Stimulated activated effector memory CD8-positive, alpha-beta T cell treated with anti-CD3 and anti-CD28 coated beads, Interleukin-12 subunit alpha, Interleukin-12 subunit beta, amount 100 ng/mL, for 72 hours (primary cell): ENCODE measurements at regions not wholly inside any gene's neighbourhood (a gene's known extent, or its start where the extent isn't known, plus 50 kb on each side); places are given as distances from the start of the nearest gene placed in this dataset.
"Not testable (repeated sequence)": the region's sequence is repeated elsewhere in the genome, so short reads cannot be mapped to it uniquely, and the experiment has no call there.

Experiments
- ATAC-seq: fragments of 150-1000 bp; cut with Tn5 transposase; 2 replicates; pipeline ENCODE4 v1.10.0; 2021
- DNase-seq, 2 donors: peaks; one replicate each; pipeline ENCODE4 v3.0.0; 2021 to 2022; ENCODE audit warnings: low spot score in 2 of 2
- H3K27ac Mint-ChIP-seq: one replicate; pipeline ENCODE4 v1.8.0; 2022; ENCODE audit warnings: mild to moderate bottlenecking, mixed read lengths
- H3K36me3 Mint-ChIP-seq: one replicate; pipeline ENCODE4 v1.8.0; 2022; ENCODE audit warnings: mild to moderate bottlenecking, mixed read lengths
- H3K4me1 Mint-ChIP-seq: one replicate; pipeline ENCODE4 v1.8.0; 2022; ENCODE audit warnings: mixed read lengths
- H3K4me3 Mint-ChIP-seq: one replicate; pipeline ENCODE4 v1.8.0; 2022; ENCODE audit warnings: mild to moderate bottlenecking, mixed read lengths
- H3K9me3 Mint-ChIP-seq: one replicate; pipeline ENCODE4 v1.8.0; 2022; ENCODE audit warnings: mixed read lengths

DNA sequence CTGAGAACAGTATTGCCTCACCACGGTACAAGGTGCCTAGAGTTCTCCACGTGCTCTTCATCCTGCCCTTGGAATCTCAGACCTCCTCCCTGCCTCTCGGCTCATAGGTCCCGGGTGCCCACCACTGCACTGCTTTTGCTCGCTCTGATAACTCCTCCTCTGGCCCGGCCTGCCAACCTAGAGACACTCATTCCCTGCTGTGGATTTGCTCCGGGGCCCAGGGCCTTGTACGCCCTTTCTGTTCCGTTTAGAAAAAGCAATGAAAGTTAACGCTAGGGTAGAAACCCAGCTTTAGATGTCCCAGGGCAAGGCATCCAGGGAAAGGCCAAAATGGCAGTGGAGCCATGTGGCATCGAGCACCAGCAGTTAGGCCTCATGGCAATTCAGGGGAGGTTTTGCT is 253.9 kb downstream of the VAPA start:
- no peak overlapping the region for H3K4me3 Mint-ChIP-seq
- DNase-seq (no peak), ATAC-seq (no peak)
- H3K9me3 Mint-ChIP-seq, result no peaks in the 10 kb centered on the region
- no peaks in the 10 kb centered on the region for H3K4me1 Mint-ChIP-seq
- H3K27ac Mint-ChIP-seq, result no peak overlapping the region
- no peaks in the 10 kb centered on the region for H3K36me3 Mint-ChIP-seq

DNA sequence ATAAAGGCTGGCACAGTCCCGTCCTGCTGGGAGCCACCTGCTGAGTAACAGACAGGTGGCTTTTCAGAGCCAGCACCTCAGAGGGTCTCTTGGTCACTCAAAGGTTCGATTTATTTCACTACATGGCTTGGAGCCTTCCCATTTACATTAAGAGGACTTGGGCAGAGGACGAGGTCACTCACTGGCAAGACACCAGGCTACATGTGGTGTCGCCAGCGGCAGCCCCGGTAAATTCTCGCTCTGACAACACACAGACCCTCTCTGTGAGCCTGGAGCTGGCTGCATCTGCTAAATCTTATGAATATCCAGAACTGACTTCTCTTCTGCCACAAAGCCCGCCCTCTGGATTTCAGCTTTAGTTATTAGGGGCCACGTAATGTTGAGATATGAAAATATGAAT is 254.7 kb downstream of the VAPA start:
- DNase-seq (no peak), ATAC-seq (no peak)
- H3K27ac Mint-ChIP-seq, result no peak overlapping the region
- H3K4me3 Mint-ChIP-seq, result no peak overlapping the region
- no peaks in the 10 kb centered on the region for H3K9me3 Mint-ChIP-seq
- no peaks in the 10 kb centered on the region for H3K36me3 Mint-ChIP-seq
- no peaks in the 10 kb centered on the region for H3K4me1 Mint-ChIP-seq

DNA sequence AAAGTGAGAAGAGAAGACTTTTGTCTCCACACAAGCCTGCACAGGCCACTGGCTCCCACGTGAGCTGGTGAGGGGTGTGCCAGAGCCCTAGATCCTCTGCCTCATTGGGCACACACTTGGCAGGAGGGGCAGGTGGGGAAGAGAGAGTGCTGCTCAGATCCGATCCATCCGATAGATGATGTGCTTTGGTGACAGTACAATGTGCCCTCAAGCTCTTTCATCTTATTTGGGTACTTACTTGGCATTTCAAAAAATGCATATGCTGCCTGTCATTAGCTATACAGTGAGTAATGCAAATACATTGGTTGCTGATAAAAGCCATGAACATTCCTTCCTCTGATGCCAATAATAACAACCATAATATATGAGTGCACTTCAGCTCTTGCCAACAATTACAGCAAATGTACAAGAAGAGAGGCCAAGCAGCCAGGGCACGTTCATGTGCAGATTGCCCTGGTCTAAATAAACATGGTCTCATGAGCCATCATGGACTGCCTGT is 255.3 kb downstream of the VAPA start:
- DNase-seq (no peak), ATAC-seq (no peak)
- no peak overlapping the region for H3K4me3 Mint-ChIP-seq
- H3K36me3 Mint-ChIP-seq, result no peaks in the 10 kb centered on the region
- no peaks in the 10 kb centered on the region for H3K4me1 Mint-ChIP-seq
- no peak overlapping the region for H3K27ac Mint-ChIP-seq
- H3K9me3 Mint-ChIP-seq, result no peaks in the 10 kb centered on the region

DNA sequence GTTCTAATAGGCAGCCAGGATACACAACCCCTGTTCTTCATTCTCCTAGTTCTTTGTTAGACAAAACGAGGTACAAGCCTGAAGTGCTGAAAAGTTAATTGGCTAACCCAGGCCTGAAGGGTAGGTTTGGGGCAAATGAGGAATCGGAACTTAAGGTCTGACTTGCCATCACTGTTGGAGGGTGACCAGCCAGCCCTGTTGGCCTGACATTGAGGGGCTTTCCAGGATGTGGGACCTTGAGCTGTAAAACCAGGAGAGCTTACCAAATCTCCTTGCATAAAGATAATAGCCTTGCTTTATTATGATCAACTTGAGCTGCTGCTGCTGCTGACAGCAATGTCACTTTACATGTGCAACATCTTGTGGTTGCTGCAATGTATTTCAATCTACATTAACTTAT is 256.0 kb downstream of the VAPA start:
- H3K4me1 Mint-ChIP-seq, result no peaks in the 10 kb centered on the region
- ATAC-seq (no peak), DNase-seq (no peak)
- H3K36me3 Mint-ChIP-seq, result no peaks in the 10 kb centered on the region
- no peaks in the 10 kb centered on the region for H3K9me3 Mint-ChIP-seq
- H3K27ac Mint-ChIP-seq, result no peak overlapping the region
- H3K4me3 Mint-ChIP-seq, result no peak overlapping the region

DNA sequence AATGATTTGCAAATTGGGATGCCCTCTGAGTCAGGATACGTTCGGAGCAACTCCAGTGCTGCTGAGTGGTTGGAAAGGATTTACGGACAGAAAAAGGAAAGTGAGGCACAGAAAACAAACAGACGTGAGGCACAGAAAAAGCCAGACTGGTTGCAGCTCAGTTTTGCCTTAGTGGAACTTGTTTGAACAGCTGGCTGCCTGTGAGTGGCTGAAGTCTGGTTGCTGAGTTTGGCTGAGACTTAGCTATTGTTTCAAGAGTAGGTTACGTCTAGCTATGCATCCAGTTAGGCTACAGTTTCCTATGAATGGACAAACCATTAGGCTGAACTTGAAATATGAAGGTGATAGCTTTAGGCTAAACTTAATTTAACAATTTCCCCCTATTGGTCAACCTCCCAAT is 256.6 kb downstream of the VAPA start:
- no peaks in the 10 kb centered on the region for H3K9me3 Mint-ChIP-seq
- no peak overlapping the region for H3K27ac Mint-ChIP-seq
- H3K36me3 Mint-ChIP-seq, result no peaks in the 10 kb centered on the region
- no peak for DNase-seq
- ATAC-seq, result no peak
- no peak overlapping the region for H3K4me3 Mint-ChIP-seq
- H3K4me1 Mint-ChIP-seq, result no peaks in the 10 kb centered on the region

DNA sequence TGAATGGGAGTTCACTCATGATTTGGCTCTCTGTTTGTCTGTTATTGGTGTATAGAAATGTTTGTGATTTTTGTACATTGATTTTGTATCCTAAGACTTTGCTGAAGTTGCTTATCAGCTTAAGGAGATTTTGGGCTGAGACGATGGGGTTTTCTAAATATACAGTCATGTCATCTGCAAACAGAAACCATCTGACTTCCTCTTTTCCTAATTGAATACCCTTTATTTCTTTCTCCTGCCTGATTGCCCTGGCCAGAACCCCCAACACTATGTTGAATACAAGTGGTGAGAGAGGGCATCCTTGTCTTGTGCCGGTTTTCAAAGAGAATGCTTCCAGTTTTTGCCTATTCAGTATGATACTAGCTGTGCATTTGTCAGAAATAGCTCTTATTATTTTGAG is 261.5 kb downstream of the VAPA start:
- not testable (repeated sequence) for ATAC-seq, H3K4me1 Mint-ChIP-seq, H3K9me3 Mint-ChIP-seq, DNase-seq, H3K4me3 Mint-ChIP-seq, H3K27ac Mint-ChIP-seq, H3K36me3 Mint-ChIP-seq

DNA sequence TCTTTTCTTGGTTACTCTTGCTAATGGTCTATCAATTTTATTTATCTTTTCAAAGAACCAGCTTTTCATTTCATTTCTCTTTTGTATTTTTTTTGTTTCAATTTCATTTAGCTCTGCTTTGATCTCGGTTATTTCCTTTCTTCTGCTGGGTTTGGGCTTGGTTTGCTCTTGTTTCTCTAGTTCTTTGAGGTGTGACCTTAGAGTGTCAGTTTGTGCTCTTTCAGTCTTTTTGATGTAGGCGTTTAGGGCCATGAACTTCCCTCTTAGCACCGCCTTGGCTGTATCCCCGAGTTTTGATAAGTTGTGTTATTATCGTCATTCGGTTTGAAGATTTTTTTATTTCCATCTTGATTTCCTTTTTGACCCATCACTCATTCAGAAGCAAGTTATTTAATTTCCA is 265.5 kb downstream of the VAPA start:
- not testable (repeated sequence) for H3K4me3 Mint-ChIP-seq, ATAC-seq, H3K4me1 Mint-ChIP-seq, H3K9me3 Mint-ChIP-seq, H3K27ac Mint-ChIP-seq, DNase-seq, H3K36me3 Mint-ChIP-seq

DNA sequence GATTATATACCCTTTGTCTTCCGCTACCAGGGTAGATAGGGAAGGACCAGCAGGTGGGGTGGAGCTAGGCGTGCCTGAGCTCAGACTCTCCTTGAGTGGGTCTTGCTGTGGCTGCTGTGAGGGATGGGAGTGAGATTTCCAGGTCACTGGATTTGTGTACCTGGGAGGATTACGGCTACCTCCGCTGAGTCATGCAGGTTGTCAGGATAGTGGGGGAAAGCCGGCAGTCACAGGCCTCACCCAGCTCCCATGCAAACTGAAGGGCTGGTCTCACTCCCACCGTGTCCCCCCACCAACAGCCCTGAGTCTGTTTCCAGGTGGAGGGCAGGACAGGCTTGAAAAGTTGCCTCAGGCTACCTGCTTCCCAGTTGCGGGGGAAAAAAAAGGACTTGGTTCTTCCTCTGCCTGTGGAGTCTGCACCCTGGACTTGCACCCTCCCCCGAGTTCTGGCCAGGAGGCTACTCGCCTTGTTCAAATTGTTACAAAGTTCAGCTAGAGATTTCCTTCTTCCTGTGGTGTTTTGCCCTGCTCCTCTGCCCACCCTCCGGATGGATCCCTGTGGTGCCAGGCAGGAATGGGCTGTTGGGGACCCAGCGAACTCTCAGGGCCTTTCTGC is 268.3 kb downstream of the VAPA start:
- peaks cover 4% of the 10 kb centered on the region for H3K9me3 Mint-ChIP-seq
- no peak overlapping the region for H3K27ac Mint-ChIP-seq
- DNase-seq, result no peak
- no peak for ATAC-seq
- H3K36me3 Mint-ChIP-seq, result no peaks in the 10 kb centered on the region
- H3K4me1 Mint-ChIP-seq, result no peaks in the 10 kb centered on the region
- H3K4me3 Mint-ChIP-seq, result no peak overlapping the region

DNA sequence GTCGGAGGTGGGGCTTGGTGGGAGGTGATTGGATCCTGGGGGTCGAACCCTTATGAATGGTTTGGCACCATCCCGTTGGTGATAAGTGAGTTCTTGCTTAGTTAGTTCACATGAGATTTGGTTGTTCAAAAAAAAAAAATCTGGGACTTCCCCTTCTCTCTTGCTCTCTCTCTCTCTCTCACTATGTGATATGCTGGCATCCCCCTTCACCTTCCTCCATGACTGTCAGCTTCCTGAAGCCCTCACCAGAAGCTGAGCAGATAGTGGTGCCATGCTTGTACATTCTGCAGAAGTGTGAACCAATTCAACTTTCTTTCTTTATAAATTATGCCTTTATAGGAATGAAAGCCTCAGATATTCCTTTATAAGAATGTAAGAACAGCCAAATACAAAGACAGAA is 269.7 kb upstream of the APCDD1 start:
- Mint-ChIP-seq H3K4me1 (no peaks in the 10 kb centered on the region), H3K4me3 (no peak overlapping the region), H3K9me3 (no peaks in the 10 kb centered on the region), H3K27ac (no peak overlapping the region), H3K36me3 (no peaks in the 10 kb centered on the region)
- ATAC-seq (no peak), DNase-seq (no peak)

DNA sequence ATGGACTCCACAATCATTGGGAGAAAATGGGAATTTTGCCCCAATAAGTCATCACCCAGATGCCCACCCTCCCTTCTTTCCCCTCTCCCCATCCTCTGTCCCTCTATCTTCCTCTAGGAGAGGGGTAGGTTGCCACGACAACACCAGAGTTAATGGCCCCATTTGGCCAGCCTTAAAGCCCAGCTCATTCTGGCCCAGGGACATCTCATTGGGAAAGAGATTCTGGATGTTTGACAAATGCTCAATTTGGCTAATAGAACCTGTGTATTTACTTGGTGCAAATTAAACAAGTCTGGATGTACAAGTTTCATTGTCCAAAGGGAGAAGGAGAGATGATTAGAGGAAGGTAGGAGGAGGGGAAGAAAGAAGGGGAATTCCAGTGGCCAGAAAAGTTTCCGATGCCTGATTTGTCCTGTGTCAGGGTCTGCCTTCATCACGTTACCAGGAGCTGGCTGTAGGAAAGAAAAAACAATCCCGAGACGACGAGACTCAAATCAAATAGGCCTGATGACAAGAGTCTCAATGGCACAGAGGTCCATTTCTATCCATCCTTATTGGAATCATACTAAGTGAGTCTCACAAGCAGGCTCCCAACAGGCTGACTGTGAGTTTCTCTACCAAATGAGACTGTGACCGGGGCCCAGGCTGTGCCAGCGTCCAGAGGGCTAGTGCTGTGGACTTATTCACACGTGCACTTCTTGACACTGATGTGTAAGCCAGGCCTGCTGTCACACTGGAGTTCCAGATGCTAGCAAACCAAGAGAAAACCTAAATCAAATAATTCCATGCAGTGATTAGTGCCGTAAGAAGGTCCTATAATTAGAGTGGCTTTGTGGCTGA is 265.2 kb upstream of the APCDD1 start:
- Mint-ChIP-seq H3K36me3 (no peaks in the 10 kb centered on the region), H3K9me3 (no peaks in the 10 kb centered on the region), H3K4me3 (no peak overlapping the region), H3K27ac (no peak overlapping the region), H3K4me1 (no peaks in the 10 kb centered on the region)
- DNase-seq, result no peak
- no peak for ATAC-seq

DNA sequence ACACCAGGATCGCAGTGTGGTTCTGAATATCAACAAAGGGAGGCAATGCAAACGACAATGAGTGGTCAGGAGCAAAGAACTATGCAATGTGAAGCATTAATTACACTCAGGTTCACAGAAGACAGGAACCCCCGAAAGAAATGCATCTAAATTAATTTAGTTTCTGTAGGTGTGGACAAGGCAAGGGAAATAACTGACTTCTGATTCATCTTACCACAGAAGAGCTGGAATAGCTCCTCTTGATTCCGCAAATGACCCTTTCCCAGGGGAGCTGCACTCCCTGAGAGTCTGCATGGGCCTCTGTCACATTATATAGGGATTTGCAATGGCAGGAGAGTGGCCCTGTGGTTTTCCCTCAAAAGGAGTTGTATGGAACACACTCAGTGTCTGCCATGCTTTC is 263.9 kb upstream of the APCDD1 start:
- DNase-seq, result no peak

DNA sequence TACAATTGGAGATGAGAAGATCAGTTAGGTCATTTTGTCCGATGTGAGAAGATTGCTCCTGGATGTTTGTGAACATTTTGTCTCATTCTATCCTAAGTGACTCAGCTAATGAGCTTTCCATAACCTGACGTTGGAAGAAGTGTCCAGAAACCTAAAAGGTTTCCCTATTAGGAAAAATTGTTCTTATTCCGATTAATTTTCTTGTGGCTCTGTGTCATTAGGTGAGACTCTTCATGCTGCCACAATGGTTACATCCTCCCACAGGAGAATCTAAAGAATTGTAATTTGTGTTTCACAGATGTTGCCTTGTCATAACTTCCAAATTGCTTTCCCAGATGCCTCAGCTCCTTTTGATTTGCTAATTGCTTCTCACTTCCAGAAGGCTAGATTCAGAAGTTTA is 261.0 kb upstream of the APCDD1 start:
- H3K36me3 Mint-ChIP-seq, result no peaks in the 10 kb centered on the region
- DNase-seq (no peak), ATAC-seq (no peak)
- no peak overlapping the region for H3K27ac Mint-ChIP-seq
- no peaks in the 10 kb centered on the region for H3K4me1 Mint-ChIP-seq
- no peak overlapping the region for H3K4me3 Mint-ChIP-seq
- H3K9me3 Mint-ChIP-seq, result no peaks in the 10 kb centered on the region

More for the DNA sequence above, 263.9 kb upstream of the APCDD1 start:
- Mint-ChIP-seq H3K36me3 (no peaks in the 10 kb centered on the region), H3K4me3 (no peak overlapping the region), H3K4me1 (no peaks in the 10 kb centered on the region), H3K27ac (no peak overlapping the region), H3K9me3 (no peaks in the 10 kb centered on the region)
- ATAC-seq, result no peak

DNA sequence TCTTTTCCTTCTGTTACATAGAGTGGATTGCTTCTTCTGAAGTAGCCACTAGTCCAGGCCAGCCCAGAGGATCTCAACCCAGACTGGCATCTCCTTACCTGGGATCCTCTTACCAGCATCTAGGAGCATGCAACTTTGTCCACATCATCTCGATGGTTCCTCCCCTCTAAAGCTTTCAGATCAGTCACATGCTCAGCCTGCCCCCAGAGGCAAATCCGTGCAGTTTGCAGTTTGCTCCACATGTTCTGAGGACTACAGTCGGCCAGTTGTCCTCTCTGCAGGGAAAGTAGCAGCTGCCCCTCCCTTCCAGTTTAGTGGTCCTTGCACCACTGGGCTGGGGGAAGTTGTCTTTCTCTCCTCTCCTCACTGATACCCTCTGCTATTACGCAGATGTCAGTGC is 259.8 kb upstream of the APCDD1 start:
- H3K36me3 Mint-ChIP-seq, result no peaks in the 10 kb centered on the region
- no peak overlapping the region for H3K27ac Mint-ChIP-seq
- DNase-seq, result no peak
- no peaks in the 10 kb centered on the region for H3K9me3 Mint-ChIP-seq
- no peak overlapping the region for H3K4me3 Mint-ChIP-seq
- H3K4me1 Mint-ChIP-seq, result no peaks in the 10 kb centered on the region
- ATAC-seq, result no peak

DNA sequence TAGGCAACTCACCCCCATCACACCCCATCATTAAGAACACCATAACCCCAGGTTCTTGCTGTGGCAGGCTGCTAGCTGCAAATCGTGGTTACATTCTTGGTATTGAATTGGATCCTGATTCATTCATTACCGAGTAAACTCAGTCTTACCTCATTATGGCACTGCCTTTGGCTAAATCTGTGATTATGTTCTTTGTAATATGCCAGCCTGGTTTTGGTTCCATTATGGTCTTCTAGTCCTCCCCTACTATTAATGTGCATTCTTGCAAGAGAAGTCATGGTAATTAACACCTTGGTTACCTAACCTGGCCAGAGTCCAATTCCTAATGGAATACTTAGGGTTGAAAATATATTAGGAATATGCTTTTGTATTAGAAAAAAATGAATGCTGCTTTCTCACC is 258.9 kb upstream of the APCDD1 start:
- Mint-ChIP-seq H3K4me3 (no peak overlapping the region), H3K9me3 (no peaks in the 10 kb centered on the region), H3K27ac (no peak overlapping the region), H3K4me1 (no peaks in the 10 kb centered on the region), H3K36me3 (no peaks in the 10 kb centered on the region)
- DNase-seq, result no peak
- no peak for ATAC-seq

DNA sequence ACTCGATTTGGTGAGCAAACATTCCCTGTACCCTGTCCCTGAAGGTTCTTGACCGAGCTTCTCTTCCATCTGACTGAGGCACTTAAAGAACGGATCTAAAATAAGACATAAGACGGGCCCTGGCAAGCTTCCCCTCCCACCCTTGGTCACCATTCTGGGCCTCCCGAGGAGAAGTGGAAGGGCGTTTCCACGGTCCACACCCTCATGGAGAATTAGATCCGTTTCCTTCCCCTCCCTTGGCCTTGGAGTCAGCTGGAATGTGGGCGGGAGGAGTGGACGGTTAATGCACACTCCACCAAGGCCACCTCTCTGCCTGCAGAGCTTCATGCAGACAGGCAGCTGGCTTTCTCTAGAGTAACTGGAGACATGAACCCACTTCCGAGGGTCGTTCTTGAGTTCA is 257.3 kb upstream of the APCDD1 start:
- no peak for DNase-seq
- no peak for ATAC-seq

DNA sequence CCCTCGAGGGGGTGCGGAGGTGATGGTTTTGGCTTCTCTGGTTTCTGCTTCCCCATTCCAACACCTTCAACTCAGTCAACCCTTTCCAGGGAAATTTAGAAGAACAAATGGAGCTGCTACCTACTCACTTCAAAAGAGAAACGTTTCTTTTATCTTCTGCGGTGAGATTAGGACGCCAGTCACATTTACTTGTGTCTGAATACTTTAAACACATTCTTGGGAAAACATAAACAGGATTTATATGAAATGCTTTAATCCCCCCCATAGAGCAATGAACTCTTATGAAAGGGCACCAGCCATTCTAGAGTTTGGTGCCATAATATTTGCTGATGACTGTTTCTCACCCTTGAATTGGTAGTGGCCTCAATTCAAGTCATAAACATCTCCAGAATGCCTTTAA is 253.2 kb upstream of the APCDD1 start:
- Mint-ChIP-seq H3K36me3 (no peaks in the 10 kb centered on the region), H3K9me3 (peaks cover under 1% of the 10 kb centered on the region), H3K4me3 (no peak overlapping the region), H3K4me1 (no peaks in the 10 kb centered on the region), H3K27ac (no peak overlapping the region)
- DNase-seq, result no peak
- ATAC-seq, result no peak

More for the DNA sequence above, 257.3 kb upstream of the APCDD1 start:
- Mint-ChIP-seq H3K4me1 (no peaks in the 10 kb centered on the region), H3K27ac (no peak overlapping the region), H3K9me3 (no peaks in the 10 kb centered on the region), H3K36me3 (no peaks in the 10 kb centered on the region), H3K4me3 (no peak overlapping the region)
